ENCODE measurements at regions not wholly inside any gene's neighbourhood (a gene's known extent, or its start where the extent isn't known, plus 50 kb on each side); places are given as distances from the start of the nearest gene placed in this dataset.

GRCh38 chr2:45227347-45227746, 218.1 kb upstream of the SIX2 start:
- TF ChIP-seq REST (IDR thresholded peaks at IDR 0.05; ENCODE audit: insufficient replicate concordance, low read depth) (no peak), CTCF (IDR thresholded peaks at IDR 0.05; ENCODE audit: insufficient read depth, low read length) (no peak), POLR2AphosphoS5 (IDR thresholded peaks at IDR 0.05; ENCODE audit: low read depth) (no peak), GABPA (IDR thresholded peaks at IDR 0.05; ENCODE audit: low read depth) (no peak), SPI1 (IDR thresholded peaks at IDR 0.05; ENCODE audit: borderline replicate concordance, low read depth) (no peak)
- no peaks in the 10 kb centered on the region for H3K27me3 ChIP-seq (ENCODE audit: insufficient read depth, poor library complexity, severe bottlenecking)
- no peak for DNase-seq (ENCODE audit: low read depth in 1 of 2, low spot score in 1 of 2)
- H3K4me3 ChIP-seq (replicated peaks; ENCODE audit: insufficient read depth, low read length), result no peak overlapping the region
- no peak overlapping the region for H3K27ac ChIP-seq (replicated peaks)

GRCh38 chr2:45224993-45225380, 215.7 kb upstream of the SIX2 start:
- H3K27ac ChIP-seq (replicated peaks), result no peak overlapping the region
- H3K27me3 ChIP-seq (ENCODE audit: insufficient read depth, poor library complexity, severe bottlenecking), result no peaks in the 10 kb centered on the region
- no peak overlapping the region for H3K4me3 ChIP-seq (replicated peaks; ENCODE audit: insufficient read depth, low read length)
- DNase-seq (ENCODE audit: low read depth in 1 of 2, low spot score in 1 of 2), result no peak
- TF ChIP-seq SPI1 (IDR thresholded peaks at IDR 0.05; ENCODE audit: borderline replicate concordance, low read depth), result no peak
- TF ChIP-seq CTCF (IDR thresholded peaks at IDR 0.05; ENCODE audit: insufficient read depth, low read length), result no peak
- no peak for TF ChIP-seq POLR2AphosphoS5 (IDR thresholded peaks at IDR 0.05; ENCODE audit: low read depth)
- TF ChIP-seq GABPA (IDR thresholded peaks at IDR 0.05; ENCODE audit: low read depth), result no peak
- no peak for TF ChIP-seq REST (IDR thresholded peaks at IDR 0.05; ENCODE audit: insufficient replicate concordance, low read depth)

GRCh38 chr2:45224321-45224992, 215.2 kb upstream of the SIX2 start:
- no peak for TF ChIP-seq POLR2AphosphoS5 (IDR thresholded peaks at IDR 0.05; ENCODE audit: low read depth)
- TF ChIP-seq REST (IDR thresholded peaks at IDR 0.05; ENCODE audit: insufficient replicate concordance, low read depth), result no peak
- TF ChIP-seq GABPA (IDR thresholded peaks at IDR 0.05; ENCODE audit: low read depth), result no peak
- TF ChIP-seq CTCF (IDR thresholded peaks at IDR 0.05; ENCODE audit: insufficient read depth, low read length), result no peak
- no peak for TF ChIP-seq SPI1 (IDR thresholded peaks at IDR 0.05; ENCODE audit: borderline replicate concordance, low read depth)
- H3K27me3 ChIP-seq (ENCODE audit: insufficient read depth, poor library complexity, severe bottlenecking), result no peaks in the 10 kb centered on the region
- DNase-seq (ENCODE audit: low read depth in 1 of 2, low spot score in 1 of 2), result no peak
- H3K4me3 ChIP-seq (replicated peaks; ENCODE audit: insufficient read depth, low read length), result no peak overlapping the region
- H3K27ac ChIP-seq (replicated peaks), result no peak overlapping the region
